Lower lobe of right lung (tissue), 2 donors: ENCODE measurements at regions not wholly inside any gene's neighbourhood (a gene's known extent, or its start where the extent isn't known, plus 50 kb on each side); places are given as distances from the start of the nearest gene placed in this dataset.

Experiments
- ATAC-seq, 2 donors: fragments of 200-7000 bp; cut with Tn5 transposase; one replicate each; pipeline ENCODE4 v1.9.1; 2020 to 2022; ENCODE audit warnings: mild to moderate bottlenecking in 2 of 2, moderate library complexity in 2 of 2
- DNase-seq: peaks from one replicate; pipeline ENCODE4 v3.0.0-alpha.2; 2020
- H3K27ac ChIP-seq: fragments of 200-600 bp; one replicate; pipeline ENCODE4 v1.8.0; 2022
- H3K27me3 ChIP-seq: fragments of 200-600 bp; one replicate; pipeline ENCODE4 v1.8.0; 2022; ENCODE audit warnings: low read depth
- H3K36me3 ChIP-seq: fragments of 200-600 bp; one replicate; pipeline ENCODE4 v1.8.0; 2022; ENCODE audit warnings: mild to moderate bottlenecking
- H3K4me1 ChIP-seq: fragments of 200-600 bp; one replicate; pipeline ENCODE4 v1.8.0; 2022
- H3K4me3 ChIP-seq: fragments of 200-600 bp; one replicate; pipeline ENCODE4 v1.8.0; 2022; ENCODE audit warnings: mild to moderate bottlenecking
- H3K9me3 ChIP-seq: fragments of 200-600 bp; one replicate; pipeline ENCODE4 v1.8.0; 2022
- CTCF ChIP-seq: fragments of 200-600 bp; IDR thresholded peaks from one replicate; pipeline ENCODE4 v1.8.0; 2022; ENCODE audit warnings: antibody characterized with exemption, mild to moderate bottlenecking
- intact Hi-C: fragments of 100-400 bp; cut with DNase I; formaldehyde crosslinking; loops from one replicate; pipeline ENCODE4 v1.11.0; 2022
- donor health status: DM: no; HTN: yes; CAD: no; lungs with severe emphysema.

- H3K27me3 ChIP-seq, result no peaks in the 10 kb centered on the region
- no peaks in the 10 kb centered on the region for H3K9me3 ChIP-seq
- intact Hi-C loops, result no loop called here
- H3K36me3 ChIP-seq, result no peaks in the 10 kb centered on the region
- no peaks in the 10 kb centered on the region for H3K4me1 ChIP-seq
- DNase-seq (no peak), ATAC-seq (no peak)
- TF ChIP-seq CTCF, result no peak
- H3K27ac ChIP-seq, result no peak overlapping the region
- no peak overlapping the region for H3K4me3 ChIP-seq
Observed at GRCh38 chr3:168752339-168752738, 656.6 kb upstream of the GOLIM4 start.

- H3K27ac ChIP-seq, result no peak overlapping the region
- no peaks in the 10 kb centered on the region for H3K4me1 ChIP-seq
- H3K4me3 ChIP-seq, result no peak overlapping the region
- intact Hi-C loops, result no loop called here
- no peak for DNase-seq
- no peaks in the 10 kb centered on the region for H3K27me3 ChIP-seq
- no peak for ATAC-seq
- H3K9me3 ChIP-seq, result no peaks in the 10 kb centered on the region
- no peak for TF ChIP-seq CTCF
- H3K36me3 ChIP-seq, result no peaks in the 10 kb centered on the region
Observed at GRCh38 chr3:168747697-168748096, 652.0 kb upstream of the GOLIM4 start.

- intact Hi-C loops, result no loop called here
- ATAC-seq (no peak), DNase-seq (no peak)
- no peak for TF ChIP-seq CTCF
- H3K27me3 ChIP-seq, result no peaks in the 10 kb centered on the region
- no peaks in the 10 kb centered on the region for H3K36me3 ChIP-seq
- H3K4me3 ChIP-seq, result no peak overlapping the region
- H3K9me3 ChIP-seq, result peaks cover 12% of the 10 kb centered on the region
- H3K4me1 ChIP-seq, result no peaks in the 10 kb centered on the region
- H3K27ac ChIP-seq, result no peak overlapping the region
Observed at GRCh38 chr3:168738527-168739325, 643.0 kb upstream of the GOLIM4 start.

GRCh38 chr3:168736202-168736601, 640.5 kb upstream of the GOLIM4 start:
- peaks cover 12% of the 10 kb centered on the region for H3K9me3 ChIP-seq
- TF ChIP-seq CTCF, result no peak
- ATAC-seq (no peak), DNase-seq (no peak)
- H3K27me3 ChIP-seq, result no peaks in the 10 kb centered on the region
- no peaks in the 10 kb centered on the region for H3K36me3 ChIP-seq
- intact Hi-C loops, result no loop called here
- H3K27ac ChIP-seq, result no peak overlapping the region
- H3K4me3 ChIP-seq, result no peak overlapping the region
- H3K4me1 ChIP-seq, result no peaks in the 10 kb centered on the region

GRCh38 chr3:168730073-168730472, 634.3 kb upstream of the GOLIM4 start:
- TF ChIP-seq CTCF, result no peak
- DNase-seq (no peak), ATAC-seq (peak in 1 of 2 donors; percentile 11)
- H3K4me3 ChIP-seq, result no peak overlapping the region
- no peaks in the 10 kb centered on the region for H3K4me1 ChIP-seq
- no peak overlapping the region for H3K27ac ChIP-seq
- H3K9me3 ChIP-seq, result peaks cover 7% of the 10 kb centered on the region
- H3K27me3 ChIP-seq, result no peaks in the 10 kb centered on the region
- no peaks in the 10 kb centered on the region for H3K36me3 ChIP-seq
- intact Hi-C loops, result no loop called here
